Naive thymus-derived CD4-positive, alpha-beta T cell (primary cell): ENCODE measurements at regions not wholly inside any gene's neighbourhood (a gene's known extent, or its start where the extent isn't known, plus 50 kb on each side); places are given as distances from the start of the nearest gene placed in this dataset.

Experiments used
- ATAC-seq: fragments of 150-1000 bp; cut with Tn5 transposase; 2 replicates; pipeline ENCODE4 v1.10.0; 2021; ENCODE audit warnings: mild to moderate bottlenecking, moderate library complexity
- CTCF ChIA-PET: fragments of 350-600 bp; sonication (Branson Sonifier 250); formaldehyde crosslinking; loops from one replicate; lab custom pipeline; 2021; ENCODE audit warnings: antibody characterized with exemption; lab: Charles Lee
- POLR2A ChIA-PET: fragments of 350-600 bp; sonication (Branson Sonifier 250); formaldehyde crosslinking; loops from one replicate; lab custom pipeline; 2021; ENCODE audit warnings: antibody characterized with exemption, inconsistent platforms; lab: Charles Lee
- DNase-seq, 9 donors: peaks; one replicate each; pipeline versions ENCODE4 v3.0.0 to v3.0.0-alpha.2; 2020 to 2022; ENCODE audit warnings: mixed read lengths in 1 of 9
- H3K27ac ChIP-seq: one replicate; pipeline ENCODE4 v1.7.0; 2013; ENCODE audit warnings: mild to moderate bottlenecking, low read depth, low read length, moderate library complexity
- H3K27me3 ChIP-seq, 2 donors: one replicate each; pipeline ENCODE4 v1.7.0; 2013; ENCODE audit warnings: low read length in 2 of 2, mild to moderate bottlenecking in 2 of 2, moderate library complexity in 2 of 2; ENCODE audit not compliant: control insufficient read depth in 2 of 2, insufficient read depth in 2 of 2
- H3K36me3 ChIP-seq, 3 experiments: 1 replicate in 2 of 3; 2 replicates in 1 of 3; pipeline ENCODE4 v1.7.0; 2013; ENCODE audit warnings: low read length in 3 of 3, mild to moderate bottlenecking in 3 of 3, moderate library complexity in 1 of 3; ENCODE audit not compliant: insufficient read depth in 3 of 3, control insufficient read depth in 2 of 3
- H3K4me1 ChIP-seq, 2 donors: one replicate each; pipeline ENCODE4 v1.7.0; 2013; ENCODE audit warnings: low read length in 2 of 2, mild to moderate bottlenecking in 2 of 2, moderate library complexity in 1 of 2; ENCODE audit not compliant: control insufficient read depth in 2 of 2, insufficient read depth in 2 of 2
- H3K4me3 ChIP-seq: 2 replicates; pipeline ENCODE4 v1.7.0; 2013; ENCODE audit warnings: mild to moderate bottlenecking, low read length
- H3K9me3 ChIP-seq, 3 experiments: 1 replicate in 2 of 3; 2 replicates in 1 of 3; pipeline ENCODE4 v1.7.0; 2013; ENCODE audit warnings: low read length in 3 of 3; ENCODE audit not compliant: control insufficient read depth in 2 of 3
- H3K27ac Mint-ChIP-seq, 9 donors: one replicate each; pipeline ENCODE4 v1.8.0; 2020 to 2022; ENCODE audit warnings: mixed read lengths in 9 of 9, mild to moderate bottlenecking in 8 of 9, moderate library complexity in 5 of 9, inconsistent platforms in 2 of 9
- H3K27me3 Mint-ChIP-seq, 5 donors: one replicate each; pipeline ENCODE4 v1.8.0; 2021 to 2022; ENCODE audit warnings: mixed read lengths in 5 of 5, mild to moderate bottlenecking in 1 of 5
- H3K36me3 Mint-ChIP-seq, 5 donors: one replicate each; pipeline ENCODE4 v1.8.0; 2020 to 2022; ENCODE audit warnings: mixed read lengths in 5 of 5, mild to moderate bottlenecking in 3 of 5, inconsistent platforms in 1 of 5
- H3K4me1 Mint-ChIP-seq, 7 donors: one replicate each; pipeline ENCODE4 v1.8.0; 2020 to 2022; ENCODE audit warnings: mixed read lengths in 7 of 7, mild to moderate bottlenecking in 3 of 7, inconsistent platforms in 1 of 7
- H3K4me3 Mint-ChIP-seq, 10 donors: one replicate each; pipeline ENCODE4 v1.8.0; 2020 to 2022; ENCODE audit warnings: mild to moderate bottlenecking in 10 of 10, mixed read lengths in 10 of 10, moderate library complexity in 6 of 10, inconsistent platforms in 2 of 10
- H3K9me3 Mint-ChIP-seq, 11 donors: one replicate each; pipeline ENCODE4 v1.8.0; 2020 to 2022; ENCODE audit warnings: mixed read lengths in 11 of 11, mild to moderate bottlenecking in 4 of 11, inconsistent platforms in 1 of 11, moderate library complexity in 1 of 11
- intact Hi-C, 2 donors: fragments of 100-400 bp; cut with micrococcal nuclease; formaldehyde crosslinking; loops; one replicate each; pipeline ENCODE4 v1.15.1; 2023

DNA sequence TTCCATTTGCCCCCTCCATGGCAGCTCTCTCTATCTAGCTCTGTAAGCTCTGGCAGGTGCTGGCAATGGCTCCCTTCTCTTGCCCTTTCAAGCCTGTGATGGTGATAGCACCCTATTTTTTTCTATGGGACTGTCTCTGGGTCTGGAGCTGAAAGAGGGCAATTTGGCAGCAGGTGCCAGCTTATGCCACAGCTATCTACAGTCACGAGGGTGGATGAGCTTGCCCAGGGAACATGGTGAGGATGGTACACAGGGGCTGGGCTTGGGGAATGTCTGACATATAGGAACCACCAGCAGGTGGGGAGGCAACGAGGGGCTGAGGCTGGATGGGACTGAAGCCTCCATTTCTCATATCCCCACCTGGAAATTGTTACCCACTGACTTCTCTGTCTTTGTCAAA, 175.4 kb upstream of the SYT13 start:
- Mint-ChIP-seq H3K9me3 (peaks cover 0 to 2% (median 0%) of the 10 kb centered on the region in 11 donors), H3K4me3 (no peak overlapping the region), H3K36me3 (no peaks in the 10 kb centered on the region), H3K27me3 (peaks cover 0 to 16% (median 11%) of the 10 kb centered on the region in 5 donors), H3K4me1 (no peaks in the 10 kb centered on the region), H3K27ac (no peak overlapping the region)
- POLR2A ChIA-PET, result no interaction called here
- H3K36me3 ChIP-seq, result no peaks in the 10 kb centered on the region
- no peak for DNase-seq
- intact Hi-C loops, result no loop called here
- no peak overlapping the region for H3K27ac ChIP-seq
- no peaks in the 10 kb centered on the region for H3K9me3 ChIP-seq
- ATAC-seq, result no peak
- CTCF ChIA-PET, result no interaction called here
- H3K4me3 ChIP-seq, result no peak overlapping the region
- H3K27me3 ChIP-seq, result no peaks in the 10 kb centered on the region
- H3K4me1 ChIP-seq, result no peaks in the 10 kb centered on the region

- Histone ChIP-seq H3K4me3 (no peak overlapping the region), H3K4me1 (no peaks in the 10 kb centered on the region), H3K27me3 (no peaks in the 10 kb centered on the region), H3K9me3 (no peaks in the 10 kb centered on the region), H3K27ac (no peak overlapping the region), H3K36me3 (no peaks in the 10 kb centered on the region)
- CTCF ChIA-PET, result no interaction called here
- intact Hi-C loops, result no loop called here
- ATAC-seq (no peak), DNase-seq (no peak)
- no peak overlapping the region for H3K4me3 Mint-ChIP-seq
- no peaks in the 10 kb centered on the region for H3K36me3 Mint-ChIP-seq
- no peaks in the 10 kb centered on the region for H3K9me3 Mint-ChIP-seq
- no peak overlapping the region for H3K27ac Mint-ChIP-seq
- H3K4me1 Mint-ChIP-seq, result no peaks in the 10 kb centered on the region
- POLR2A ChIA-PET, result no interaction called here
- peaks cover 0 to 25% (median 15%) of the 10 kb centered on the region in 5 donors for H3K27me3 Mint-ChIP-seq
Observed at GRCh38 chr11:45459491-45459890, 173.3 kb upstream of the SYT13 start.

GRCh38 chr11:45458269-45458668, 172.1 kb upstream of the SYT13 start:
- Mint-ChIP-seq H3K36me3 (no peaks in the 10 kb centered on the region), H3K9me3 (no peaks in the 10 kb centered on the region), H3K27me3 (peaks cover 0 to 25% (median 15%) of the 10 kb centered on the region in 5 donors), H3K27ac (no peak overlapping the region), H3K4me3 (no peak overlapping the region), H3K4me1 (no peaks in the 10 kb centered on the region)
- ChIA-PET POLR2A (no interaction called here), CTCF (no interaction called here)
- DNase-seq (no peak), ATAC-seq (no peak)
- intact Hi-C loops, result no loop called here
- no peaks in the 10 kb centered on the region for H3K27me3 ChIP-seq
- H3K4me1 ChIP-seq, result no peaks in the 10 kb centered on the region
- H3K9me3 ChIP-seq, result no peaks in the 10 kb centered on the region
- no peak overlapping the region for H3K27ac ChIP-seq
- no peak overlapping the region for H3K4me3 ChIP-seq
- H3K36me3 ChIP-seq, result no peaks in the 10 kb centered on the region

DNA sequence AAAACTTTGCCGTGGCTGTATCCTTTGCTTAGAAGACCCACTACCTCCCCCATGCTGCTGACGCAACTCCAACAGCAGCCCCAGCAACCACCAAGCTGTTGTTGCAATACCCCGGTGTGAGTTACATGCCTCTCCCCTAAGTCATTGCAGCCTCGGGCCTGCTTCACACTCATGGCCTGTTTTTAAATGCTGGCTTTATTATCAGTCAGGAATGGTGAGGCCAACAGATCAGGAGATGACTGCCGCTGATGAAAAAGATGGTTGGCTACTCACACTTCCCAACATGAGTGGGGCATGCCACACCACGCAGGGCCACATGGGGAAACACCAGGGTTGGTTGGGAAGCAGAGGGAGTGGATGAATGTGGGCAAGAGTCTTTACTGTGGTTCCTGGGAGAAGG, 171.5 kb upstream of the SYT13 start:
- POLR2A ChIA-PET, result no interaction called here
- H3K9me3 Mint-ChIP-seq, result no peaks in the 10 kb centered on the region
- Histone ChIP-seq H3K27me3 (no peaks in the 10 kb centered on the region), H3K4me3 (no peak overlapping the region), H3K36me3 (no peaks in the 10 kb centered on the region), H3K9me3 (no peaks in the 10 kb centered on the region), H3K27ac (no peak overlapping the region), H3K4me1 (no peaks in the 10 kb centered on the region)
- CTCF ChIA-PET, result no interaction called here
- H3K36me3 Mint-ChIP-seq, result no peaks in the 10 kb centered on the region
- DNase-seq (no peak), ATAC-seq (no peak)
- intact Hi-C loops, result no loop called here
- no peak overlapping the region for H3K27ac Mint-ChIP-seq
- no peaks in the 10 kb centered on the region for H3K4me1 Mint-ChIP-seq
- peaks cover 0 to 25% (median 15%) of the 10 kb centered on the region in 5 donors for H3K27me3 Mint-ChIP-seq
- H3K4me3 Mint-ChIP-seq, result no peak overlapping the region

DNA sequence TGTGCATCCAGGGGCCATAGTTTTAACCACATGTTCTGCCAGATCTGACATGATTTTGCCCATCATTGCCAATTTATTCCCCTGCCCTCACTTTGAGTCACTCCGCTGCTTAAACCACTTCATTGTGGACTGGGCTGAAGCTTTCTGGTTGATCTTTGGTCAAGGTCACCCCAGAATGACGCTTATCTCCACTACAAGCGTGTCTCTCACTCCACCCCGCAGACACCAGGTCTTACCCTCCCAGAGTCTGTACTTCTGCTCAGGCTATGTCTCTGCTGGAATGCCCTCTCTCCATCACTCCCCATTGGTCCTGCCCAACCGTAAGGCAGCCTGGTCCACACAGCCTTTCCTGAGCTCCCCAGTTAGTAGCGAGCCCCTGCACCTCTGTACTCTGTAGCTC, 170.5 kb upstream of the SYT13 start:
- ChIA-PET POLR2A (no interaction called here), CTCF (no interaction called here)
- ATAC-seq (no peak), DNase-seq (no peak)
- peaks cover 0 to 23% (median 15%) of the 10 kb centered on the region in 5 donors for H3K27me3 Mint-ChIP-seq
- Histone ChIP-seq H3K27ac (no peak overlapping the region), H3K27me3 (no peaks in the 10 kb centered on the region), H3K36me3 (no peaks in the 10 kb centered on the region), H3K4me1 (no peaks in the 10 kb centered on the region), H3K4me3 (no peak overlapping the region), H3K9me3 (no peaks in the 10 kb centered on the region)
- intact Hi-C loops, result no loop called here
- no peaks in the 10 kb centered on the region for H3K9me3 Mint-ChIP-seq
- H3K4me3 Mint-ChIP-seq, result no peak overlapping the region
- no peaks in the 10 kb centered on the region for H3K36me3 Mint-ChIP-seq
- no peak overlapping the region for H3K27ac Mint-ChIP-seq
- H3K4me1 Mint-ChIP-seq, result no peaks in the 10 kb centered on the region

- H3K4me3 Mint-ChIP-seq, result no peak overlapping the region
- no peak overlapping the region for H3K27ac ChIP-seq
- H3K9me3 Mint-ChIP-seq, result no peaks in the 10 kb centered on the region
- ChIA-PET POLR2A (no interaction called here), CTCF (no interaction called here)
- H3K36me3 ChIP-seq, result no peaks in the 10 kb centered on the region
- no peaks in the 10 kb centered on the region for H3K9me3 ChIP-seq
- peaks cover 0 to 20% (median 15%) of the 10 kb centered on the region in 5 donors for H3K27me3 Mint-ChIP-seq
- DNase-seq, result no peak
- no peaks in the 10 kb centered on the region for H3K36me3 Mint-ChIP-seq
- H3K4me1 ChIP-seq, result no peaks in the 10 kb centered on the region
- ATAC-seq, result no peak
- no peaks in the 10 kb centered on the region for H3K27me3 ChIP-seq
- intact Hi-C loops, result no loop called here
- no peak overlapping the region for H3K4me3 ChIP-seq
- H3K4me1 Mint-ChIP-seq, result no peaks in the 10 kb centered on the region
- no peak overlapping the region for H3K27ac Mint-ChIP-seq
Observed at GRCh38 chr11:45455536-45455935, 169.4 kb upstream of the SYT13 start.

GRCh38 chr11:45454917-45455401, 168.8 kb upstream of the SYT13 start:
- ChIA-PET POLR2A (no interaction called here), CTCF (no interaction called here)
- no peaks in the 10 kb centered on the region for H3K36me3 Mint-ChIP-seq
- H3K4me3 Mint-ChIP-seq, result no peak overlapping the region
- H3K27ac Mint-ChIP-seq, result no peak overlapping the region
- H3K27me3 Mint-ChIP-seq, result peaks cover 0 to 20% (median 15%) of the 10 kb centered on the region in 5 donors
- Histone ChIP-seq H3K4me1 (no peaks in the 10 kb centered on the region), H3K36me3 (no peaks in the 10 kb centered on the region), H3K27ac (no peak overlapping the region), H3K9me3 (no peaks in the 10 kb centered on the region), H3K27me3 (no peaks in the 10 kb centered on the region), H3K4me3 (no peak overlapping the region)
- intact Hi-C loops, result no loop called here
- no peaks in the 10 kb centered on the region for H3K4me1 Mint-ChIP-seq
- H3K9me3 Mint-ChIP-seq, result no peaks in the 10 kb centered on the region
- ATAC-seq (no peak), DNase-seq (no peak)
